Fibroblast of lung (primary cell): ENCODE measurements at regions not wholly inside any gene's neighbourhood (a gene's known extent, or its start where the extent isn't known, plus 50 kb on each side); places are given as distances from the start of the nearest gene placed in this dataset.

ENCODE experiments used
- CTCF ChIP-seq, 2 donors: IDR thresholded peaks in 1 of 2; conservative IDR thresholded peaks in 1 of 2; 1 replicate in 1 of 2; 2 replicates in 1 of 2; pipeline ENCODE4 v1.5.1; 2011 to 2012; ENCODE audit warnings: low read length in 2 of 2, control low read depth in 1 of 2, inconsistent platforms in 1 of 2, low read depth in 1 of 2, mild to moderate bottlenecking in 1 of 2
- EZH2 ChIP-seq: IDR thresholded peaks from 2 replicates; pipeline ENCODE4 v1.5.1; 2012; ENCODE audit warnings: low read length, control low read depth, mild to moderate bottlenecking; ENCODE audit errors: missing control alignments

- TF ChIP-seq CTCF (conservative IDR thresholded peaks at IDR 0.05 in 1 of 2, IDR thresholded peaks at IDR 0.05 in 1 of 2; ENCODE audit: low read depth in 1 of 2, low read length in 2 of 2): no peak
- TF ChIP-seq EZH2: no peak
Observed at GRCh38 chr9:89988458-89988857, 383.6 kb downstream of the GADD45G start.
